ENCODE measurements at regions not wholly inside any gene's neighbourhood (a gene's known extent, or its start where the extent isn't known, plus 50 kb on each side); places are given as distances from the start of the nearest gene placed in this dataset.

DNA sequence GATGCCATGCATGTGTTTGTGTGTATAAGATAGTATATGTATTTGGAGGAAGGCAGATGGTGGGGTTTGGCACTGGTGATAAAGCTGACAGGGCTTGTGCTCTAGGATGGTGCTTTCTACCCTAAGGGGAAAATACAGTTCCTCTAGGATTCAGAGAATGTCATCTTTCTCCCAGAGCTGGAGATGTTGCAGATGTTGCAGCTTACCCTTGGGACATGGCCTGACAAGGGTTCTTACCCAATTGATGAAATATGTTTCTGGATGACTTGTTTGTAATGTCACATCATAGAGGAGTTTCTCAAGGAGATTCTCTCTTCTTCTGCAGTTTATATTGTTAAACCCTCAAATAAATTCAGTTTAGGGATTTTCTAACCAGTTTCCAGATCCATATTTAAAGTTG, 52.5 kb upstream of the PITX2 start:
- no peak for DNase-seq (ENCODE audit: low spot score)

DNA sequence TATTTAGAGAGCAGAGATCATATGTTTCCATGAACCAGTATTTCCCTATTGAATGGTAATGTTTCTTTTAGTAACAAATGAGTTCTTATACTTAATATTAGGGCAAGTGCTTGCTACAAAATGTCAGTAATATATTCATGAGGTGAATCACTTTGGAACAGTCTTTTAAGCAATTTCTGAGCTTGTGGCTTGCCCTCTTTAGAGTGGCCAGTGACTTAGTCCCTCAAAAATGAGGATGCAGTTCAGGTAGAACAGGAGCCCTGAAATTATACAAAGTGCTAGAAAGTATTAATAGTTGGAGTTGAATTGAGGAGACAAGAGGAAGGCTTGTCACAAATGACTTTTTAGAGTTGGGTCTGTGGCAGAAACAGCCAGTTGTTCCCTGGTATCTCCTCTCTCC, 53.4 kb upstream of the PITX2 start:
- no peak for DNase-seq (ENCODE audit: low spot score)

DNA sequence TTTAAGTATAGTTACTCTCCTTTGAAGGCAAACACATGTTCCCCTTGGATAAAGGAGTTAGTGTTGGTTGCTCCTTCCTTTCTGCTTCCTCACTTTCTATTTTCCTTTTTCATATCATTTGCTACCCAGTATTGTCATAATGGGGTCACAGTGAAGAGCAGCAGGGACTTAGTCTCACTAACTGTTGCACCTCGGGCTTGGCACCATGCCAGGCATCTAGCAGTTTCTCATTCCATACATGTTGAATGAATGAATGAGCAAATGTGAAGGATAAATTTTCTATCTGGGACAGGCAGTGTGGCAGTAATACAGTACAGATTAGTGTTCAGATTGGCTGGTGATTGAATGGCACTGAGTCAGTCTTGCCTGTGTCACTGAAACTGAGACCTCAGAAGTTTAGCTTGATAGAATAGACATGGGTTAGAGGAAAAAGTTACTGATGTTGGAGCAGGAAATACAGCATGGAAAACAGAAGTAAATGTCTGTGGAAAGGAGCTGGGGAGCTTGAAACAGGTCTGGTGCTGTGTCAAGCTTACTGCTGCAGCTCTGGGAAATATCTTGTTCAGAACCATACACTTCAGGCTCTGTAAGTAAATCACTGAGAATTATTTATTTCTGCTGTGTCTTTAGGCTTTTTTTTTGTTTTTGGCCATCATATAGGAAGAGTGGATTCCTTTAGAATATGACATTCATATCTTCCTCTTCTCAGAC, 55.8 kb upstream of the PITX2 start:
- no peak for DNase-seq (ENCODE audit: low spot score)

DNA sequence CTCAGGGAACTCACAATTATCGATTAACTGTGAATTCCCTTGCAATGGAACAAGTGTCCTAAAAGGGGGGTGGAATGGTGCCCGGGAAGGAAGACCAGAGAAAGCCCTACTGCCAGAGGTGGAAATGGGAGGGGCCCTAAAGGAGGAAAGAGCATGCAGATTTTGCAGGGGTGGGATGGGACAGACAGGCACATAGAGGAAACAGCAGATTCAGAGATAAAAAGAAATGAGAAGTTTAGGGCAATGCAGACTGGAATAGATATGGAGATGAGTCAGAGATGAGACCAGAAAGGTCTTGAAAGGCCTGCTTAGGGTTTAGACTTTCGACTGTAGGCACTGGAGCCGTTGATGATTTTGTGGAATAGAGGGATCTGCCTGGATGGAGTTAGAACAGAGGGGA, 57.4 kb upstream of the PITX2 start:
- no peak for DNase-seq (ENCODE audit: low spot score)

DNA sequence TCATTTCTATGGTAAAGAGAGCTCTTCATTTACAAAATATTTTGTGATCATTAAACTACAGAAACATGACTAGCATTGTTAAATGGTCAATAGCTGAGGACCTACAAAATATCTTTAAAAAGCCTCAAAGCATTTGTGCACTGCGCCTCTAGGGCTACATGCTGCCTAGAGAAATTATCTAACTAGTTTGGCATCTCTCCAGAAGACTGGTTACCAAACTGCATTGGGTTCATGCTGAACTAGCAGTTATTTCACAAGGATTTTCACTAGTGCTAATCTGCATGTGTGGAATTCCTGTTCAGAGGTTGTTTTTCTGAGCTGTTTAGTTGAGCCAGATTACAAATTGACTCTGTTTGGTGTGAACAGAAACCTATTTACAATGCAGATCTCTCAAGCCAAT, 58.5 kb upstream of the PITX2 start:
- no peak for DNase-seq (ENCODE audit: low spot score)

DNA sequence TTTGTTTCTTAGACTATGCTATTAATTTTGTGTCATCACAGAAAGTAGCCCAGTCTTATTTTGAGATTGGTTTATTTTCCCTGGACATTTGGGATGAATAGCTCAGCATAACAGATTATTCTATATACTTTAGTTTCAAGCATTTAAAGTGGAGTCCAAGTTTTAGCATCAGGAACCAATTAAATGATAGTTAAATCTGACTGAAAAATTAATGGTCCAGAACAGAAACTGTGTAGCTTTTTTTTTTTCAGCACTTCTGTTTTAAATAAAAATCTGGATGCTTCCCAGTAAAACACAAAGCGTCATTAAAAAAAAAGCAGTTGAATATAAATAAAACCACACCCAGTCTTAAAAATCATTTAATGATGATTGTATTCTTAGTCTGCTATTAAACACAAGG, 59.4 kb upstream of the PITX2 start:
- no peak for DNase-seq (ENCODE audit: low spot score)

DNA sequence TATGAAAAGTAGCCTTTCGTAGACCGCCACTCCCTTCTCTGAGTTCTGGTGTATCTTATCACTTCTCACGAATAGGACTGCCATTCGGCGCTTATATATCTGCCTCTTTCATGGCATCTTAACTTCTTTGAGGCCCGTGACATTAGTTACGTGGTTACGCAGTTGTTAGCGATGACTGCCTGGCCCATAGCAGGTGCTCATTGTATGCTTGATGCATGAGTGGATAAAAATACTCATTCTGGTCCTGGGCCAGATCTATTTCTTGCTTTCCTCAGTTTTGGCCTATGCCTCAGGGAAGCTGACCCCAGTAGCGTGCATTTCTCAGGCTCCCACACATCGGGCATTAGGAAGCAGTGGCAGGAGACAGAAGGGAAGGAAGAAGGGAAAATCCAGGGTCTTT, 60.7 kb upstream of the PITX2 start:
- DNase-seq (ENCODE audit: low spot score), result no peak

DNA sequence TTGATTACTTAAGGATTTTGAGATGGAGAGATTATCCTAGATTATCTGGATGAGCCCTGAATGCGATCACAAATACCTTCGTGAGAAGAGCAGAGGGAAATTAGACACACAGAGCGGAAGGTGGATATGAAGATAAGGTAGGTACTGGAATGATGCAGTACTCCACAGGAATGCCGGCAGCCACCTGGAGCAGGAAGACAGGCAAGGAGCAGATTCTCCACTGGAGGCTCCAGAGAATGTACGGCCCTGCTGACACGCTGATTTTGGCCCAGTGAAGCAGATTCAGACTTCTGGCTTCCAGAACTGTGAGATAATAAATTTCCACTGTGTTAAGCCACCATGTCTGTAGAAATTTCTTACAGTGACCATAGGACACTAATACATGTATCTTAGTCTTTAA, 79.4 kb upstream of the PITX2 start:
- DNase-seq (ENCODE audit: low spot score), result no peak

DNA sequence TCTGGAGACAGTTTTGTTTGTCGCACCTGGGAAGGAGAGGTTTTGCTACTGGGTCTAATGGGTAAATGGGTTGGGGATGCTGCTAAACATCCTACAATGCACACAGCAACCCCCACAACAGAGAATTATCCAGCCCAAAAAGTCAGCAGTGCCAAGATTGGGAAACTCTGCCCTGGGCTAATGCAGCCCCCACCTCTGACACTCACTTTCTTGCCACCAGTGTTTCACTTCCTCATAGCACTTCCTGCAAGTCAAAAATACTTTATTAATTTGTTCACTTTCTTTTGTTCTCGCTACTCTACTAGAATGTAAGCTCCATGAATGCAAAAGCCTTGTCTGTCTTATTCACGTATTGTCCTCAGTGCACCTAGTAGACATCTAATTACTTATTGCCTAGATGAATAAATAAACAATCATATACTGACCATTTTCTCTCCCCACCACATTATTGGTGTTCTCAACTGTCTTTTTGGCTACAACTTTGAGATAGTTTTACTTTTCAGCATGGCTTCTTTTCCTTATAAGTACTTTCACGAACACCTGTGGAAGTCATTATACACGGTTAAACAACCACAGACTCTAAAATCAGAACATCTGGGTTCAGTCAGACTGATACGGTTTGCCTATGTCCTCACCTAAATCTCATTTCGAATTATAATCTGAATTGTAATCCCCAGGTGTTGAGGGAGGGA, 82.0 kb upstream of the PITX2 start:
- no peak for DNase-seq (ENCODE audit: low spot score)

DNA sequence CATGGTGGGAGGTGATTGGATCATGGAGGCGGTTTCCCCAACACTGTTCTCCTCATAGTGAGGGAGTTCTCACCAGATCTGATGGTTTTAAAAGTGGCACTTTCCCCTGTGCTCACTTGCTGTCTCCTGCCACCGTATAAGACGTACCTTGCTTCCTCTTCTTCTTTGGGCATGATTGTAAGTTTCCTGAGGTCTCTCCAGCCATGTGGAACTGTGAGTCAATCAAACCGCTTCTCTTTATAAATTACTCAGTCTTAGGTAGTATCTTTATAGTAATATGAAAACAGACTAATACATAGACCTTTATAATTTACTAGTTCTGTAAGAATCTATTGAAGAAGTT, 82.5 kb upstream of the PITX2 start:
- no peak for DNase-seq (ENCODE audit: low spot score)

DNA sequence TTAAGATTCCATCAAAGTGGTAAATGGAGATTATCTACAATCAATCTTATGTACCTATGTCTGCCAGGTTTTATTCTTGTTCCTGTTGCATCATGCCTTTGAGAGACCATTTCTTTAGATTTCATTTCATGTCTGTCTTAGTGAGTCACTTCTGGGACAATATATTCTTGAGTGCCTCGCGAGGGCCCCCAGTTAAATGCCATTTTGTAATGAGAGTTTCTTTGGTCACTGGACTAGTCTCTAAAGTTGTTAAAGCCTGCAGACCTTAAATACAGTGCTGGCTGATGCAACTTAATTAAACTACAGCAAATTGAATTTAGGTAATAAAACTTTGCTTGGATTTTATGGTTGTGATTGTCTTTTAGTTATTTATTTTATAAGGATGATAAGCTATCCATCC, 87.2 kb upstream of the PITX2 start:
- no peak for DNase-seq (ENCODE audit: low spot score)

DNA sequence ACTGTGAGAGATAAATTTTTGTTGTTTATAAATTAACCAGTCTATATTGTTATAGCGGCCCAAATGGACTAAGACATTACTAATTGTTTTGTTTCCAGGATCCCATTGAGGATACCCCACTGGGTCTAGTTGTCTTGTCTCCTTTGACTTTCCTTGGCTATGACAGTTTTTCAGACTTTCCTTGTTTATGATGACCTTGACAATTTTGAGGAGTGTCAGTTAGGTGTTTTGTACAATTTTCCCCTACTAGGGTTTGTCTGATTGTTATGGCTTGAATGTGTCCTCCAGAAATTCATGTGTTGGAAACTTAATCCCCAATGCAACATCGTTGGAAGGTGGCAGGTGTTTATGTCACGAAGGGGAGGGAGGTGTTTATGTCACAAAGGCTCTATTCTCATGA, 89.6 kb upstream of the PITX2 start:
- DNase-seq (ENCODE audit: low spot score), result no peak

DNA sequence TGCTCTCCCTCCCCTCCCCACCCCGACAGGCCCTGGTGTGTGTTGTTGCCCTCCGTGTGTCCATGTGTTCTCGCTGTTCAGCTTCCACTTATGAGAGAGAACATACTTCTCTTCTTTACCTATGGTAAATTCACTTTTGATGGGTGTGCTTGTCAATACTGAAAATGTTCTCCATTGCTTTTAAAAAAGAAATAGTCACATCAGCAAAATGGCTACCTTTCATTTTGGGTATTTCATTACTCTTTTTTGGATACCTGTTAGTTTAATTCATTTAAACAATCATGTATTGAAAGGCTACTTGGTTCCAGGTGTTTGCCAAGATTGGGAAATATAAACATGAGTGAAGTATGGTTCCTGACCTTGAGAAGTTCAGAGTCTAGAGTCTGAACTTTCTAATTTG, 107.4 kb upstream of the PITX2 start:
- DNase-seq (ENCODE audit: low spot score), result no peak

DNA sequence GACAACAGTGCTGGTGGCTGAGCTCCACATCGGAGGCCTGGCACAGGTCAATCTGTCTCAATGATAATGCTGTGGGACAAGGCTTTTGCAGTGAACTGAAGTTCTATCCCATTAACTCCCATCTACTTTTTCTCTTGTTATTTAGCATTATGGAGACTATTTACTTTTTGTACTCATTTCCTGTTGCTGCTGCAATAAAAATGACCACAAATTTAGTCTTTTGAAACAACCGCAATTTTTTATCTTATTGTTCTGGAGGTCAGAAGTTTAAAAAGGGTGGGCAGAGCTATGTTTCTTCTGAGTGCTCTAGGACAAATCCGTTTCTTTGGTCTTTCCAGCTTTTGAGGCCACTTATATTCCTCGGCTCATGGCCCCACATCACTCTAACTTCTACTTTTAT, 111.0 kb upstream of the PITX2 start:
- DNase-seq (ENCODE audit: low spot score), result no peak

DNA sequence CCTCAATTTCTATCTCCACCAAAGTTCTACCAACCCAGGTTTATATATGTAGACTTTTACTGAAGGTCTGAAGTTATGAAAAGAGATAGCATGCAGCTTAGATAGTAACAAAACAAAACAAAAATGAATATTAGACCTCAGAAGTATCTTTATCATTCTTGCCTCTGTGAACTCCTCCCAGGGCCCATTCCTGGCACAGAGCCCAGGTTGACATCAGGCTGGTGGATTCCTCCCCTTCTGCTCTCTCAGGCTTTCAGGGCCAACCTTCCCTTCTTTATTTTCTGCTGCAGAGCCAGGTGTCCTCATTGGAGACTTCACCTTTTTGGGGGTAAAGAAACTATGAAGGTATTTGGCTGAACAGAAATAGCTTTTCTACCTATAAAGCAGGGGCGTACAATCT, 112.8 kb upstream of the PITX2 start:
- no peak for DNase-seq (ENCODE audit: low spot score)

DNA sequence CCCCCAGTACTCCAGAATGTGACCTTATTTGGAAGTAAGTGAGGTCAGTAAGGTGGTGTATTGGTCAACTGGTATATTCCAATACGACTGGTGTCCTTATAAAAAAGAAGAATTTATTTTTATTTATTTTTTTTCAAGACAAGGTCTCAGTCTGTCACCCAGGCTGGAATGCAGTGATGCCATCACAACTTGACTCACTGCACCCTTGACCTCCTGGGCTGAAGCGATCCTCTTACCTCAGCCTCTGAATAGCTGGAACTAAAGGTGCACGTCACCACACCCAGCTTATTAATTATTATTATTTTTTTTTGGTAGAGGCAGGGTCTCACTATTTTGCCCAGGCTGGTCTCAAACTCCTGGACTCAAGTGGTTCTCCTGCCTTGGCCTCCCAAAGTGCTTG, 115.1 kb upstream of the PITX2 start:
- DNase-seq (ENCODE audit: low spot score), result no peak

DNA sequence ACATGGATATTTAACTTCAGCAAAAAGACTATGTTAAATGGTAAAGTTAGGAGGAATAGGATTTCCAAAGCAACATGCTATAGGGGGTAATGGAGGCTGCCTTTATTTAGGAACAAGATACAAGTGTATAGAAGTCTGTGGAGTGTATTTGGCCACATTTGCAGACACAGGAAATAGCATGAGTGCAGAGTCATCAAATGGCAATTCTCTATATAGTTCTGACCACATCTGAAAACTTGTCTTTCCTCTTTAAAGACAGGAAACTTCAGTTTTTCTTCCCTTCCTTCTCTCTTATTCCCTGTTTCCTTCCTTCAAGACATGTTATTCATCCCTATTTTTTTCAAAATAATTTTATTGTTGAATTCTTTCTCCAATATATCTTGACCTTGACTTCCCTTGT, 119.3 kb upstream of the PITX2 start:
- no peak for DNase-seq (ENCODE audit: low spot score)

DNA sequence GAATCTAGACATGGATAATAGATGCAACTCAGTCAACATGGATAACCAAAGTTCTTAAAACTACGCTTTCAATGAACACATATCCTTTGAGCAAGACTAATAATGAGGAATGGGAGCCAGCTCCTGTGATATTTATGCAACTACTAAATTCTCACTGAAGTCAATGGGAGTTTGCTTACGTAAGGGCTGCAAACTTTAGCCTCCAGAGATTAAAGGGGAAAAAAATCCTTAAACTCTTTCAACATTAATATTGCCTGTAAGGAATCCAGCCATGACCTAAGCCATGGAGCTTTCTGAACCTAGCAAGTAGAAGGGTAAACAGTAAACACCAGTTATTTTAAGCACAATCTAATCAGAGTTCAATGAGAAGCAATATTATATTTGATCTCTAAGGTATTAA, 125.2 kb upstream of the PITX2 start:
- DNase-seq (ENCODE audit: low spot score), result no peak

DNA sequence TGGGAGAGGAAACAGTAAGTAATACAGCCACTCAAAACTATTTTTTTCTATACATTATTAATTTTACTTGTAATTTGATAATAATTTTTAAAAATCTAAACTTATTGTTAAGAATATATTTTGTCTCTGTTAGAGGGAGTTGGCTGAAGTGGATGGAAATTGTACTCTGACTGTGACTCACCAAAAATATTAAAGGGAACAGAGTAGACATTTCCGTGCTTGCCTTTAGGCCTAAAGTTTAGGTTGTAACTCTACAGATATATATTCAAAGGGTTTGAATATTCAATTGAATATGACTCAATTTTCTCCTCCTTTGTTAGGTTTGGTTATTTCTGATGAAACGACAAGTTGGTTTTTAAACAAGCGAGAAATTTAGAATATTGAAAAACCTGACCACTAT, 128.3 kb upstream of the PITX2 start:
- DNase-seq (ENCODE audit: low spot score), result no peak

DNA sequence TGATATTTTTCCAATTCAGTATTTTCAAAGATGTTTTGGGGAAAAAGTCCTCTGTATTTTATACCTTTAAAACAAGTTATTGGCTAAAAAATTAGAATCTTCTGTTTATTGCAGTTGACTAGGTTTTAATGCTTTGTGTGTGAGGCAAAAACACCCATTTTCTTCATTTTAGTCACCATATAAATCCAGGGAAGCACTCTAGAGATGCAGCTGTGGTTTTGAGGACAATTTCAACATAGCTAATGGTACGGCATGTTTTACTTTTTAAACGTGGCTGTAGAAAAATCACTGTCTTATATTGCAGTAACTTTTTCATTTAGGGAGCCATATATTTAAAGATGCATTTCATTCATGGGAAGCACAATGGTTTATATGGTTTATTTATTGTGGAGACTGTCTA, 129.1 kb upstream of the PITX2 start:
- no peak for DNase-seq (ENCODE audit: low spot score)

DNA sequence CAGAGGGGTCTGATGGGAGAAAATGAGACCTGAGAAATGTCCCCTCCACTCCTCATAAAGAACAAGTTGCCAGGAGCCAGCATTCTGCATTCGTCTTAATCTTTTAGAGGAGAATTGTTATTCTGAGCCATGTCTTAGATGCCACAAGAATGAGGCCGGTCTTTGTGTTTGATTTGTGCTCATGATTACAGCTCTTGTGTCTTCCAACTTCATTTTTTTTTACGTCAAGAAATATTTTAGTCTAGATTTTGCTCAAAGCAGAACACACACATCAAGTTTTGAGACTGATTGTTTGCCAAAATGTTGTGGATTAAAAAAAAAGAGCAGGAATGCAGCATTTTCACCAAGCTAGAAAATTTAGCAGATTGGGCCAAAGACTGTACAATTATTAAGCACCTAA, 130.6 kb upstream of the PITX2 start:
- no peak for DNase-seq (ENCODE audit: low spot score)

DNA sequence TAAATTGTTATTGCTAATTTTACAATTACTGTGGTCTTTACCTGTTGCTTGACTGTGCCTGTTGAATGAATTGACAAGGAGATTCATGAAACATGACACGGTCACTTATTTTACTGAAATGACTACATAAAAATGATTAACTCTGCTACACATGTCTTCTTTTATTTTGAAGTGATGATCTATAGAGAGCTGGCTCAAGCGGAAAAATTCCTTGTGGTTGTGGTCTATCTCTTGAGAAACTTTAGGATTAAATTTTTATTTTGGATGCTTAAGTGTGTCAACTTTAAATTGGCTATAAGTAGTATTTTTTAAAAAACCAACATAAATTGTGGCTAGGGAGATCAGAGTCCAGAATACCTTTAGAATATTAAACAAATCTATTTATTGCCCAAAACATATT, 131.8 kb upstream of the PITX2 start:
- DNase-seq (ENCODE audit: low spot score), result no peak

DNA sequence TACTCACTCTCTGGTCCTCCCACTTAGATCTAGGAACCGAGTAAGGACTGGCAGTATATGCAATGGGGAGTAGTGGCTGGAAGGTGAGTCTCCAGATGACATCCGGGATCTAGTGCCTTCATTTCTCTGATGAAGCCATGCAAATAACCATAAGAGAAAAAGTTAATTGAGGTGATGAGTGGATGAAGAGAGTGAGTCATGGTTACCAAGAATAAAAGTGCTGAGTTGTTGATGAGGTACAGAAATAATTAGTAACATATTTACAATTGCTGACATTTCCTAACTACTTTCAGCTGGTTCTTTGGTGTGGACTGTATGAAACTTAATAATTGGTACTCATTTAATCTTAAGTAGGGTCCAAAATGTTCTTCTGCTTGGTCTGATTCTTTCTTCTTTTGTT, 146.7 kb upstream of the PITX2 start:
- DNase-seq (ENCODE audit: low spot score), result no peak

DNA sequence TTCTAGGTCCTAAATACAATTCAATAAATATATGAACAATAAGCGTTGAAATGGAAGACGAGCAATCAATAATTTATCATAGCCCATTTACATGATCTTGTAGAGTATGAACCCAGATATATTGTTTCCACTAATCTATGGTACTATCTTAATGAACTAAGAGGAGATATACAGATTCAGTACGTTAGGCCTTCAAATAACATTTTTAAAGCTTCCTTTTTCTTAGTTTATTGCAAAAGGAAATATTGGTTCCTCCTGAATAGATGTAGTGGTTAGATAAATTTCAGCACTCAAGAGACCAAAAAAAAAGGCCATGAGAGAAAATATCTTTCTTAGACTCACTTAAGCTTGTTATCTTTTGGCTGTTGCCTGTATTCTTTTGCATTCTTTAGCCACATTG, 147.5 kb upstream of the PITX2 start:
- no peak for DNase-seq (ENCODE audit: low spot score)
